Panc1 (cell line): ENCODE measurements at regions not wholly inside any gene's neighbourhood (a gene's known extent, or its start where the extent isn't known, plus 50 kb on each side); places are given as distances from the start of the nearest gene placed in this dataset.

Experiments
- ATAC-seq: fragments of 200-7000 bp; cut with Tn5 transposase; 2 replicates; pipeline ENCODE4 v1.9.1; 2020; ENCODE audit warnings: mild to moderate bottlenecking, moderate library complexity
- BruUV-seq: library from RNA; stranded (reverse); fragments of 400-500 nt; replicated peaks from 2 replicates; lab custom pipeline; 2021; lab: Mats Ljungman, UMichigan
- CTCF ChIA-PET: fragments of 300-600 bp; sonication (Branson Sonifier 250); formaldehyde crosslinking; loops from one replicate; lab custom pipeline; 2022; ENCODE audit warnings: antibody characterized with exemption; lab: Charles Lee
- POLR2A ChIA-PET: fragments of 300-600 bp; sonication (Branson Sonifier 250); formaldehyde crosslinking; loops from one replicate; lab custom pipeline; 2022; ENCODE audit warnings: antibody characterized with exemption; lab: Charles Lee
- DNase-seq: peaks from one replicate; pipeline ENCODE4 v3.0.0-alpha.2; 2010; ENCODE audit warnings: low read depth, low spot score
- H3K27ac ChIP-seq: 2 replicates; pipeline ENCODE4 v1.5.1; 2011; ENCODE audit warnings: mild to moderate bottlenecking, low read length, inconsistent platforms
- H3K27me3 ChIP-seq: fragments of 200-500 bp; sonication (Bioruptor generic); 2 replicates; pipeline ENCODE4 v1.6.0; 2014; ENCODE audit warnings: low read length, inconsistent platforms; ENCODE audit not compliant: control insufficient read depth, insufficient read depth
- H3K36me3 ChIP-seq: fragments of 200-500 bp; sonication (Bioruptor generic); 2 replicates; pipeline ENCODE4 v1.5.1; 2014; ENCODE audit warnings: inconsistent platforms, mild to moderate bottlenecking, low read length, moderate library complexity; ENCODE audit not compliant: control insufficient read depth, insufficient read depth
- H3K4me1 ChIP-seq: 2 replicates; pipeline ENCODE4 v1.5.1; 2011; ENCODE audit warnings: inconsistent platforms, mild to moderate bottlenecking, low read length, moderate library complexity; ENCODE audit not compliant: control insufficient read depth, insufficient read depth
- H3K4me3 ChIP-seq, 2 experiments: 2 replicates each; pipeline ENCODE4 v1.5.1; 2011 to 2012; ENCODE audit warnings: low read depth in 2 of 2, low read length in 2 of 2, mild to moderate bottlenecking in 2 of 2, inconsistent platforms in 1 of 2, moderate library complexity in 1 of 2
- H3K9me3 ChIP-seq: fragments of 200-500 bp; sonication (Bioruptor generic); 2 replicates; pipeline ENCODE4 v1.5.1; 2014; ENCODE audit warnings: low read depth, mild to moderate bottlenecking, inconsistent platforms, low read length, moderate library complexity; ENCODE audit not compliant: control insufficient read depth, insufficient read depth
- CTCF ChIP-seq: fragments of 450-650 bp; IDR thresholded peaks from 2 replicates; pipeline ENCODE4 v1.5.1; 2017; ENCODE audit warnings: mild to moderate bottlenecking
- POLR2AphosphoS5 ChIP-seq: IDR thresholded peaks from 2 replicates; pipeline ENCODE4 v1.6.1; 2012; ENCODE audit warnings: mild to moderate bottlenecking, low read depth, low read length, moderate library complexity
- REST ChIP-seq, 2 experiments: IDR thresholded peaks; 2 replicates each; pipeline ENCODE4 v1.6.1; 2011 to 2012; ENCODE audit warnings: low read depth in 2 of 2, control low read depth in 1 of 2, low read length in 1 of 2, mild to moderate bottlenecking in 1 of 2, moderate library complexity in 1 of 2; ENCODE audit not compliant: insufficient read depth in 1 of 2
- SIN3A ChIP-seq: IDR thresholded peaks from 2 replicates; pipeline ENCODE4 v1.6.1; 2012; ENCODE audit warnings: low read depth, mild to moderate bottlenecking, low read length, moderate library complexity, borderline replicate concordance; ENCODE audit not compliant: insufficient read depth
- TCF7L2 ChIP-seq: IDR thresholded peaks from 2 replicates; pipeline ENCODE4 v1.6.1; 2011; ENCODE audit warnings: mild to moderate bottlenecking, low read depth, low read length, inconsistent platforms
- in situ Hi-C: cut with HindIII; loops from 2 replicates; pipeline ENCODE4 v1.10.0; 2016; ENCODE audit warnings: low sequenced_read_pairs, low pct_unique_long_range_greater_than_20kb
- intact Hi-C: fragments of 100-400 bp; cut with micrococcal nuclease; formaldehyde crosslinking; loops from one replicate; pipeline ENCODE4 v1.10.0; 2022; ENCODE audit not compliant: unreplicated experiment

GRCh38 chr9:89969881-89970639 is 365.2 kb downstream of the GADD45G start:
- Histone ChIP-seq H3K4me3 (no peak overlapping the region), H3K4me1 (no peaks in the 10 kb centered on the region), H3K36me3 (no peaks in the 10 kb centered on the region), H3K27me3 (no peaks in the 10 kb centered on the region), H3K27ac (no peak overlapping the region), H3K9me3 (no peaks in the 10 kb centered on the region)
- POLR2A ChIA-PET = no interaction called here
- no TSS peak for BruUV-seq
- no peak for TF ChIP-seq CTCF
- no peak for TF ChIP-seq REST (IDR thresholded peaks at IDR 0.05; ENCODE audit: insufficient read depth in 1 of 2, low read depth in 2 of 2, low read length in 1 of 2)
- no peak for TF ChIP-seq TCF7L2
- TF ChIP-seq SIN3A = no peak
- TF ChIP-seq POLR2AphosphoS5 = no peak
- intact Hi-C loops = no loop called here
- in situ Hi-C loops = no loop called here
- no peak for ATAC-seq
- CTCF ChIA-PET = no interaction called here
- DNase-seq = no peak

- H3K27me3 ChIP-seq = no peaks in the 10 kb centered on the region
- TF ChIP-seq POLR2AphosphoS5 (no peak), REST (IDR thresholded peaks at IDR 0.05; ENCODE audit: insufficient read depth in 1 of 2, low read depth in 2 of 2, low read length in 1 of 2) (no peak), TCF7L2 (no peak), SIN3A (no peak), CTCF (no peak)
- no TSS peak for BruUV-seq
- ATAC-seq (no peak), DNase-seq (no peak)
- ChIA-PET POLR2A (no interaction called here), CTCF (no interaction called here)
- intact Hi-C loops (no loop called here), in situ Hi-C loops (no loop called here)
- H3K9me3 ChIP-seq = no peaks in the 10 kb centered on the region
- no peak overlapping the region for H3K27ac ChIP-seq
- no peak overlapping the region for H3K4me3 ChIP-seq
- H3K36me3 ChIP-seq = no peaks in the 10 kb centered on the region
- H3K4me1 ChIP-seq = no peaks in the 10 kb centered on the region
Observed at GRCh38 chr9:89970701-89971100, 365.9 kb downstream of the GADD45G start.
